SK-N-MC (cell line): ENCODE measurements at regions not wholly inside any gene's neighbourhood (a gene's known extent, or its start where the extent isn't known, plus 50 kb on each side); places are given as distances from the start of the nearest gene placed in this dataset.
A peak's percentile ranks its signal among the peaks of the same experiment; 100 is the strongest.

Experiments used
- DNase-seq: peaks from one replicate; pipeline ENCODE4 v3.0.0-alpha.2; 2011; ENCODE audit warnings: low read depth, low spot score
- H3K27ac ChIP-seq: fragments of 200-600 bp; sonication (generic); 2 replicates; pipeline ENCODE4 v1.5.1; 2016; ENCODE audit warnings: mixed run types
- H3K36me3 ChIP-seq: fragments of 200-600 bp; sonication (generic); 2 replicates; pipeline ENCODE4 v1.6.1; 2017; ENCODE audit warnings: antibody characterized with exemption, low read length, mixed read lengths; ENCODE audit not compliant: insufficient read depth
- H3K4me3 ChIP-seq: fragments of 200-600 bp; sonication (generic); 2 replicates; pipeline ENCODE4 v1.5.1; 2016
- H3K9ac ChIP-seq: fragments of 200-600 bp; sonication (generic); 2 replicates; pipeline ENCODE4 v1.8.0; 2017; ENCODE audit warnings: mixed run types, mixed read lengths; ENCODE audit not compliant: insufficient read length
- H3K9me3 ChIP-seq: fragments of 200-600 bp; sonication (generic); 2 replicates; pipeline ENCODE4 v1.6.1; 2017; ENCODE audit warnings: low read depth, mild to moderate bottlenecking, antibody characterized with exemption, low read length, moderate library complexity, mixed read lengths
- EZH2 ChIP-seq: fragments of 200-600 bp; sonication (generic); IDR thresholded peaks from one replicate; pipeline ENCODE4 v1.6.1; 2017; ENCODE audit warnings: antibody characterized with exemption
- FOXP2 ChIP-seq: optimal IDR thresholded peaks from 2 replicates; pipeline ENCODE3; 2011; ENCODE audit warnings: mild to moderate bottlenecking, moderate library complexity; ENCODE audit not compliant: insufficient read depth; ENCODE audit errors: extremely low read length, control extremely low read depth
- POLR2AphosphoS5 ChIP-seq: IDR thresholded peaks from 2 replicates; pipeline ENCODE4 v1.6.1; 2012; ENCODE audit warnings: mild to moderate bottlenecking, low read depth, low read length, borderline replicate concordance

GRCh38 chr4:115781528-115782146 is 668.2 kb upstream of the NDST4 start:
- H3K9me3 ChIP-seq = 0 out of 2 replicates have a peak, but pooled peaks cover under 1% of the 10 kb centered on the region
- TF ChIP-seq EZH2 (no peak), FOXP2 (no peak), POLR2AphosphoS5 (no peak; the same call in 1 of the 2 replicates)
- peak overlapping the region; percentile 69 for H3K9ac ChIP-seq
- peak overlapping the region; percentile 93 for H3K27ac ChIP-seq
- peak overlapping the region; percentile 69 for H3K4me3 ChIP-seq
- H3K36me3 ChIP-seq = no peaks in the 10 kb centered on the region; the same call in 1 of the 2 replicates
- DNase-seq = peak; percentile 83

GRCh38 chr4:115780835-115781234 is 667.4 kb upstream of the NDST4 start:
- no peak for TF ChIP-seq EZH2
- no peak for TF ChIP-seq FOXP2
- no peak for TF ChIP-seq POLR2AphosphoS5
- Histone ChIP-seq H3K9ac (peak overlapping the region; percentile 69), H3K9me3 (no peaks in the 10 kb centered on the region), H3K4me3 (peak overlapping the region; percentile 69), H3K36me3 (no peaks in the 10 kb centered on the region; the same call in 1 of the 2 replicates), H3K27ac (peak overlapping the region; percentile 93)
- DNase-seq = no peak

- Histone ChIP-seq H3K9me3 (no peaks in the 10 kb centered on the region), H3K27ac (peak overlapping the region; percentile 93), H3K4me3 (peak overlapping the region; percentile 69), H3K9ac (peak overlapping the region; percentile 69), H3K36me3 (no peaks in the 10 kb centered on the region; the same call in 1 of the 2 replicates)
- peak; percentile 70 for DNase-seq
- TF ChIP-seq POLR2AphosphoS5 = peak; percentile 35; the same call in 1 of the 2 replicates
- TF ChIP-seq FOXP2 = no peak
- no peak for TF ChIP-seq EZH2
These were observed 666.8 kb upstream of the NDST4 start for GRCh38 chr4:115780268-115780667.

- Histone ChIP-seq H3K36me3 (no peaks in the 10 kb centered on the region), H3K27ac (no peak overlapping the region), H3K9ac (no peak overlapping the region), H3K9me3 (no peaks in the 10 kb centered on the region; the same call in 1 of the 2 replicates), H3K4me3 (no peak overlapping the region)
- TF ChIP-seq POLR2AphosphoS5 (no peak), FOXP2 (no peak), EZH2 (no peak)
- no peak for DNase-seq
These were observed 656.7 kb upstream of the NDST4 start for GRCh38 chr4:115770046-115770543.

GRCh38 chr4:115769396-115769795 is 656.0 kb upstream of the NDST4 start:
- no peak overlapping the region for H3K27ac ChIP-seq
- H3K9me3 ChIP-seq = no peaks in the 10 kb centered on the region; the same call in 1 of the 2 replicates
- DNase-seq = no peak
- TF ChIP-seq POLR2AphosphoS5 (no peak), FOXP2 (no peak), EZH2 (no peak)
- no peak overlapping the region for H3K9ac ChIP-seq
- no peak overlapping the region for H3K4me3 ChIP-seq
- no peaks in the 10 kb centered on the region for H3K36me3 ChIP-seq

- TF ChIP-seq POLR2AphosphoS5 (no peak), EZH2 (no peak), FOXP2 (no peak)
- no peak overlapping the region for H3K4me3 ChIP-seq
- no peaks in the 10 kb centered on the region for H3K9me3 ChIP-seq
- no peaks in the 10 kb centered on the region for H3K36me3 ChIP-seq
- H3K9ac ChIP-seq = no peak overlapping the region
- no peak overlapping the region for H3K27ac ChIP-seq
- DNase-seq = no peak
These were observed 649.6 kb upstream of the NDST4 start for GRCh38 chr4:115763051-115763450.

- H3K27ac ChIP-seq = no peak overlapping the region
- no peak for TF ChIP-seq POLR2AphosphoS5
- no peak for TF ChIP-seq EZH2
- no peak for TF ChIP-seq FOXP2
- no peak overlapping the region for H3K4me3 ChIP-seq
- DNase-seq = no peak
- H3K36me3 ChIP-seq = no peaks in the 10 kb centered on the region
- no peak overlapping the region for H3K9ac ChIP-seq
- H3K9me3 ChIP-seq = no peaks in the 10 kb centered on the region
These were observed 645.8 kb upstream of the NDST4 start for GRCh38 chr4:115759231-115759630.

- Histone ChIP-seq H3K9ac (no peak overlapping the region), H3K9me3 (no peaks in the 10 kb centered on the region), H3K36me3 (no peaks in the 10 kb centered on the region), H3K27ac (no peak overlapping the region), H3K4me3 (no peak overlapping the region)
- TF ChIP-seq EZH2 = no peak
- TF ChIP-seq POLR2AphosphoS5 = no peak
- no peak for TF ChIP-seq FOXP2
- DNase-seq = no peak
These were observed 636.0 kb upstream of the NDST4 start for GRCh38 chr4:115749404-115749803.

GRCh38 chr4:115740806-115741205 is 627.4 kb upstream of the NDST4 start:
- no peaks in the 10 kb centered on the region for H3K36me3 ChIP-seq
- DNase-seq = no peak
- H3K4me3 ChIP-seq = no peak overlapping the region
- TF ChIP-seq POLR2AphosphoS5 = no peak
- no peak for TF ChIP-seq FOXP2
- TF ChIP-seq EZH2 = no peak
- H3K9ac ChIP-seq = no peak overlapping the region
- H3K9me3 ChIP-seq = no peaks in the 10 kb centered on the region
- H3K27ac ChIP-seq = no peak overlapping the region
